ENCODE measurements at regions not wholly inside any gene's neighbourhood (a gene's known extent, or its start where the extent isn't known, plus 50 kb on each side); places are given as distances from the start of the nearest gene placed in this dataset.

DNA sequence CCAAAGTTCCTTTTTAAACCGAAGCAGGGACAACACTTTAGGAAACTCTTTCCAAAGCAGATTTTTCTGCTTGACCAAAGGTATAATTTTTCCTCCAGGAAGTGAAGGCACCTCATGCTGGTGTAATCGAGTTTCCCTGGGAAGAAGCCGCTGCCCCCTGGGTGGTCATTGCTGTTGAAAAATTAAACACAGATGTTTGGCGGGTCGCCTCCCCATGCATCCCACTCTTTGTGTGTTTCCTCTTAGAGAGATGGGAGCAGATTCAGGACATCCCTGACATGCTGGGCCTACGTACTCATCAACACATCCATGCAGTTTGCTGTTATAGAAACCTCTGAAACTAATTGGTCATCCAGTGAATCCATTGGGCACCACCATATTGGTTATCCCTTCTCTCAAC is 179.2 kb upstream of the HCCS start:
- H3K9me3 ChIP-seq, result no peaks in the 10 kb centered on the region
- H3K36me3 ChIP-seq, result no peaks in the 10 kb centered on the region
- H3K4me1 ChIP-seq, result no peaks in the 10 kb centered on the region
- H3K27ac ChIP-seq, result no peak overlapping the region
- no peak for TF ChIP-seq POLR2A (IDR thresholded peaks at IDR 0.05)
- no peak for TF ChIP-seq CTCF (IDR thresholded peaks at IDR 0.05)
- no peak overlapping the region for H3K4me3 ChIP-seq
- no peak for DNase-seq
- no peaks in the 10 kb centered on the region for H3K27me3 ChIP-seq

GRCh38 chrX:10932842-10933440 is 178.2 kb upstream of the HCCS start:
- Histone ChIP-seq H3K27me3 (no peaks in the 10 kb centered on the region), H3K4me3 (no peak overlapping the region), H3K9me3 (no peaks in the 10 kb centered on the region), H3K27ac (no peak overlapping the region), H3K36me3 (no peaks in the 10 kb centered on the region), H3K4me1 (no peaks in the 10 kb centered on the region)
- TF ChIP-seq POLR2A (IDR thresholded peaks at IDR 0.05) (no peak), CTCF (IDR thresholded peaks at IDR 0.05) (no peak)
- DNase-seq, result no peak

DNA sequence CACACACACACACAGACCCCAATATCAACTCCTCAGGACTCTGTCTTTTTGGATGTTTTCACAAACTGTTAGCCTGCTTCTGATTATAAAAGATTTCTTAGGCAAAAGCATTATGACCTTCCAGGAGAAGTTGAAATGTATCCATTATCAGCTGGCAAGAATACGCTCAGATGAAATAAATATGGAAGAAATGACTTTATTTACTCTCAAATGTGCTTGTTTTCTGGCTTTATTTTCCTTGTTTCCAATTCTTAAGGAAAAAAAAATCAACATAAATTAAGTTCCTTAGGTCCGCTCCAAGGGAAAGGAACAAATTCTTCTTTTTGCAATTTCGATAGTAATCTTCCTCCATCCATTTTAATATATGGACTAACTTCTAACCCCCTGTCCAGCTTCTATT is 175.6 kb upstream of the HCCS start:
- no peak overlapping the region for H3K4me3 ChIP-seq
- H3K4me1 ChIP-seq, result no peaks in the 10 kb centered on the region
- no peaks in the 10 kb centered on the region for H3K36me3 ChIP-seq
- no peaks in the 10 kb centered on the region for H3K27me3 ChIP-seq
- no peak overlapping the region for H3K27ac ChIP-seq
- H3K9me3 ChIP-seq, result no peaks in the 10 kb centered on the region
- no peak for DNase-seq
- TF ChIP-seq POLR2A (IDR thresholded peaks at IDR 0.05), result no peak
- no peak for TF ChIP-seq CTCF (IDR thresholded peaks at IDR 0.05)

DNA sequence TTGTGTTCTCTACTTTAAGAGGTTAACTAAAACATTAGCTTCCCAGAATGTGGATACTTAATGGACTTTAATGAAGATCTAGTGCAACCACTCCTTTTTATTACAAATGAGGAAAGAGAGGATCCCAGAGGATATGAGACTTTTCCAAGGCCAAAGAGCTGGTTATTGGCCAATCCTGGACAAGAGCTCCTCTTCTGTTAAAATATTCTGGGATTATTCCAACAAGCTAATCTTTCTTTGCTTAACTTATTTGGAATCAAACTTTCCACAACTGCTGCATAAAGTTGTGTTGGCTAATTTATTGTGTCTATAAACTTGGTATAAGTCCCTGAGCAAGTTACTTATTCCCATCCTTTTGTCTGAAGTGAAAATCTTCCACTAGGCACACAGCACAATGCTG is 174.2 kb upstream of the HCCS start:
- Histone ChIP-seq H3K27ac (no peak overlapping the region), H3K27me3 (no peaks in the 10 kb centered on the region)
- DNase-seq, result no peak

GRCh38 chrX:10938365-10938923 is 172.7 kb upstream of the HCCS start:
- no peaks in the 10 kb centered on the region for H3K9me3 ChIP-seq
- H3K4me3 ChIP-seq, result no peak overlapping the region
- H3K4me1 ChIP-seq, result no peaks in the 10 kb centered on the region

More for the DNA sequence above, 174.2 kb upstream of the HCCS start:
- no peaks in the 10 kb centered on the region for H3K9me3 ChIP-seq
- H3K36me3 ChIP-seq, result no peaks in the 10 kb centered on the region
- H3K4me1 ChIP-seq, result no peaks in the 10 kb centered on the region
- no peak for TF ChIP-seq CTCF (IDR thresholded peaks at IDR 0.05)
- no peak for TF ChIP-seq POLR2A (IDR thresholded peaks at IDR 0.05)
- no peak overlapping the region for H3K4me3 ChIP-seq

More at GRCh38 chrX:10938365-10938923, 172.7 kb upstream of the HCCS start:
- Histone ChIP-seq H3K27me3 (no peaks in the 10 kb centered on the region), H3K27ac (no peak overlapping the region), H3K36me3 (no peaks in the 10 kb centered on the region)
- DNase-seq, result no peak
- TF ChIP-seq POLR2A (IDR thresholded peaks at IDR 0.05) (no peak), CTCF (IDR thresholded peaks at IDR 0.05) (no peak)
